H1 (cell line): ENCODE measurements at regions not wholly inside any gene's neighbourhood (a gene's known extent, or its start where the extent isn't known, plus 50 kb on each side); places are given as distances from the start of the nearest gene placed in this dataset.

Experiments
- CTCF ChIA-PET: fragments of 300-600 bp; sonication (Branson Sonifier 250); formaldehyde crosslinking; loops from one replicate; lab custom pipeline; 2021; ENCODE audit not compliant: partially characterized antibody; lab: Charles Lee
- POLR2A ChIA-PET: fragments of 300-600 bp; sonication (Branson Sonifier 250); formaldehyde crosslinking; loops from one replicate; lab custom pipeline; 2021; ENCODE audit warnings: inconsistent platforms; ENCODE audit not compliant: partially characterized antibody; lab: Charles Lee
- DNase-seq, 2 experiments: peaks; one replicate each; pipeline versions ENCODE4 v3.0.0 to v3.0.0-alpha.2; 2010 to 2022; ENCODE audit warnings: low spot score in 2 of 2, low read depth in 1 of 2, mixed read lengths in 1 of 2
- FAIRE-seq: peaks from 2 replicates; lab custom pipeline; 2011; peaks lifted over from hg19 to GRCh38; lab: Jason Lieb, UNC
- H2AFZ ChIP-seq: 2 replicates; pipeline ENCODE4 v1.8.1; 2012; ENCODE audit warnings: low read length, inconsistent platforms
- H2AK5ac ChIP-seq: 2 replicates; pipeline ENCODE4 v1.6.1; 2013; ENCODE audit warnings: low read depth, low read length
- H2BK120ac ChIP-seq: replicated peaks from 2 replicates; pipeline ENCODE3; 2013; ENCODE audit warnings: low read depth, low read length, inconsistent platforms
- H2BK12ac ChIP-seq: 2 replicates; pipeline ENCODE4 v1.6.1; 2013; ENCODE audit warnings: low read depth, low read length
- H2BK15ac ChIP-seq: 2 replicates; pipeline ENCODE4 v1.6.1; 2013; ENCODE audit warnings: low read length
- H2BK20ac ChIP-seq: 2 replicates; pipeline ENCODE4 v1.6.1; 2013; ENCODE audit warnings: low read length
- H2BK5ac ChIP-seq: 2 replicates; pipeline ENCODE4 v1.6.1; 2013; ENCODE audit warnings: low read depth, low read length
- H3K14ac ChIP-seq: 2 replicates; pipeline ENCODE4 v1.6.1; 2013; ENCODE audit warnings: inconsistent platforms; ENCODE audit not compliant: insufficient read length
- H3K18ac ChIP-seq: 2 replicates; pipeline ENCODE4 v1.6.1; 2013; ENCODE audit warnings: low read length; ENCODE audit errors: extremely low read depth
- H3K23ac ChIP-seq: 2 replicates; pipeline ENCODE4 v1.6.1; 2013; ENCODE audit warnings: inconsistent platforms; ENCODE audit not compliant: insufficient read length
- H3K23me2 ChIP-seq: 2 replicates; pipeline ENCODE4 v1.6.1; 2013; ENCODE audit warnings: low read depth, low read length
- H3K27ac ChIP-seq: 2 replicates; pipeline ENCODE4 v1.6.1; 2011; ENCODE audit warnings: low read depth, low read length, inconsistent platforms
- H3K27me3 ChIP-seq, 4 experiments: replicated peaks in 1 of 4; 1 replicate in 1 of 4; 2 replicates in 3 of 4; pipeline versions ENCODE4 v1.6.1 to v1.8.1; 2011 to 2013; ENCODE audit warnings: low read length in 3 of 4, mild to moderate bottlenecking in 3 of 4, inconsistent platforms in 2 of 4, mixed read lengths in 2 of 4, moderate library complexity in 1 of 4; ENCODE audit not compliant: control insufficient read depth in 3 of 4, insufficient read depth in 3 of 4; ENCODE audit errors: extremely low read depth in 1 of 4
- H3K36me3 ChIP-seq, 4 experiments: 2 replicates each; pipeline versions ENCODE4 v1.6.1 to v1.8.1; 2011 to 2013; ENCODE audit warnings: mild to moderate bottlenecking in 4 of 4, low read length in 3 of 4, moderate library complexity in 2 of 4, control low read depth in 1 of 4, inconsistent platforms in 1 of 4; ENCODE audit not compliant: insufficient read depth in 4 of 4, control insufficient read depth in 2 of 4
- H3K4ac ChIP-seq: replicated peaks from 2 replicates; pipeline ENCODE3; 2013; ENCODE audit warnings: low read length, low read depth, mixed read lengths, inconsistent platforms; ENCODE audit not compliant: insufficient read length
- H3K4me1 ChIP-seq, 4 experiments: replicated peaks in 1 of 4; 1 replicate in 1 of 4; 2 replicates in 3 of 4; pipeline versions ENCODE4 v1.6.1 to v1.8.1; 2011 to 2013; ENCODE audit warnings: low read length in 3 of 4, inconsistent platforms in 2 of 4, mixed read lengths in 1 of 4; ENCODE audit not compliant: insufficient read depth in 4 of 4, control insufficient read depth in 3 of 4
- H3K4me2 ChIP-seq, 2 experiments: 2 replicates each; pipeline versions ENCODE4 v1.6.1 to v1.8.1; 2011 to 2013; ENCODE audit warnings: low read depth in 2 of 2, low read length in 2 of 2, control low read depth in 1 of 2, inconsistent platforms in 1 of 2, mild to moderate bottlenecking in 1 of 2; ENCODE audit not compliant: insufficient read depth in 1 of 2
- H3K4me3 ChIP-seq, 4 experiments: fragments of 200-600, 300-600 bp in 1 of 4; sonication (generic), shearing (Covaris generic), sonication (Bioruptor Twin) in 1 of 4; 2 replicates each; pipeline versions ENCODE4 v1.5.1 to v1.8.1; 2011 to 2016; ENCODE audit warnings: low read length in 4 of 4, low read depth in 3 of 4, control low read depth in 2 of 4, inconsistent platforms in 2 of 4, mild to moderate bottlenecking in 2 of 4, mixed read lengths in 1 of 4, moderate library complexity in 1 of 4; ENCODE audit not compliant: insufficient read depth in 2 of 4; ENCODE audit errors: extremely low read depth in 1 of 4
- H3K56ac ChIP-seq: replicated peaks from 2 replicates; pipeline ENCODE3; 2013; ENCODE audit warnings: low read depth, mild to moderate bottlenecking, mixed read lengths, low read length, inconsistent platforms; ENCODE audit not compliant: insufficient read length
- H3K79me1 ChIP-seq: 2 replicates; pipeline ENCODE4 v1.6.1; 2013; ENCODE audit warnings: low read depth, low read length, control low read depth
- H3K79me2 ChIP-seq, 2 experiments: 2 replicates each; pipeline versions ENCODE4 v1.6.1 to v1.8.1; 2012 to 2013; ENCODE audit warnings: low read length in 2 of 2, mild to moderate bottlenecking in 2 of 2, inconsistent platforms in 1 of 2; ENCODE audit not compliant: insufficient read depth in 2 of 2, control insufficient read depth in 1 of 2
- H3K9ac ChIP-seq, 4 experiments: replicated peaks in 1 of 4; 1 replicate in 1 of 4; 2 replicates in 3 of 4; pipeline versions ENCODE4 v1.6.1 to v1.8.1; 2011 to 2013; ENCODE audit warnings: low read depth in 3 of 4, low read length in 3 of 4, control low read depth in 2 of 4, mild to moderate bottlenecking in 2 of 4, moderate library complexity in 2 of 4, inconsistent platforms in 1 of 4; ENCODE audit errors: extremely low read depth in 1 of 4
- H3K9me3 ChIP-seq, 2 experiments: 2 replicates each; pipeline versions ENCODE4 v1.6.1 to v1.8.1; 2012 to 2013; ENCODE audit warnings: mild to moderate bottlenecking in 2 of 2, moderate library complexity in 2 of 2, control low read depth in 1 of 2, inconsistent platforms in 1 of 2, low read depth in 1 of 2, low read length in 1 of 2, mixed read lengths in 1 of 2; ENCODE audit not compliant: insufficient read depth in 2 of 2
- H4K20me1 ChIP-seq, 2 experiments: replicated peaks in 1 of 2; 2 replicates each; pipeline versions ENCODE3 to v1.8.1; 2011 to 2013; ENCODE audit warnings: inconsistent platforms in 2 of 2, low read length in 2 of 2, mild to moderate bottlenecking in 1 of 2; ENCODE audit not compliant: insufficient read depth in 2 of 2, control insufficient read depth in 1 of 2
- H4K5ac ChIP-seq: 2 replicates; pipeline ENCODE4 v1.6.1; 2013; ENCODE audit warnings: low read length, low read depth, mixed read lengths, inconsistent platforms; ENCODE audit not compliant: insufficient read length
- H4K8ac ChIP-seq: 2 replicates; pipeline ENCODE4 v1.8.0; 2013; ENCODE audit warnings: mild to moderate bottlenecking, moderate library complexity, low read length, inconsistent platforms; ENCODE audit not compliant: insufficient read depth; ENCODE audit errors: extremely low read depth
- H4K91ac ChIP-seq: replicated peaks from 2 replicates; pipeline ENCODE3; 2013; ENCODE audit warnings: low read length, mixed read lengths, inconsistent platforms; ENCODE audit not compliant: insufficient read length
- CBX5 ChIP-seq: fragments of 300-800, 300-1000 bp; sonication (generic); IDR thresholded peaks from 2 replicates; pipeline ENCODE4 v1.7.1; 2016; ENCODE audit warnings: antibody characterized with exemption, low read length, low read depth
- FOSL1 ChIP-seq: IDR thresholded peaks from 2 replicates; pipeline ENCODE4 v1.6.1; 2011; ENCODE audit warnings: mild to moderate bottlenecking, low read depth, low read length, moderate library complexity; ENCODE audit not compliant: insufficient read depth
- GTF2F1 ChIP-seq: IDR thresholded peaks from 2 replicates; pipeline ENCODE4 v1.6.1; 2012; ENCODE audit warnings: low read depth, low read length, improper control_type of control experiment, borderline replicate concordance
- RAD21 ChIP-seq, 2 experiments: IDR thresholded peaks in 1 of 2; conservative IDR thresholded peaks in 1 of 2; 2 replicates each; pipeline ENCODE4 v1.6.1; 2011; ENCODE audit warnings: low read depth in 2 of 2, low read length in 2 of 2, improper control_type of control experiment in 1 of 2, inconsistent platforms in 1 of 2, mild to moderate bottlenecking in 1 of 2, moderate library complexity in 1 of 2
- SIN3A ChIP-seq, 2 experiments: IDR thresholded peaks in 1 of 2; conservative IDR thresholded peaks in 1 of 2; 2 replicates each; pipeline ENCODE4 v1.6.1; 2011 to 2012; ENCODE audit warnings: low read length in 2 of 2, improper control_type of control experiment in 1 of 2, low read depth in 1 of 2, mild to moderate bottlenecking in 1 of 2
- SP4 ChIP-seq: IDR thresholded peaks from 2 replicates; pipeline ENCODE4 v1.6.1; 2012; ENCODE audit warnings: low read length, inconsistent platforms
- TAF1 ChIP-seq: IDR thresholded peaks from 2 replicates; pipeline ENCODE4 v1.6.1; 2011; ENCODE audit warnings: mild to moderate bottlenecking, low read depth, low read length
- WGBS, 2 experiments: shearing (Covaris generic) in 1 of 2; methylation state at CpG; one replicate each; pipeline versions ENCODE4 v1.1.6 to v1.1.7; 2013 to 2015; ENCODE audit warnings: low lambda C conversion rate in 2 of 2, mixed read lengths in 2 of 2, inconsistent platforms in 1 of 2, low coverage in 1 of 2, missing lambda C conversion rate in 1 of 2; ENCODE audit not compliant: insufficient replicate concordance in 2 of 2, insufficient coverage in 1 of 2, insufficient read length in 1 of 2; ENCODE audit errors: extremely low coverage in 1 of 2, missing lambda C conversion rate in 1 of 2; 5-methylcytosine and 5-hydroxymethylcytosine counted together
- TF ChIP-seq, protein P1 (sequence below): IDR thresholded peaks from 2 replicates; pipeline ENCODE4 v1.6.1; 2012; ENCODE audit warnings: low read length, inconsistent platforms

DNA sequence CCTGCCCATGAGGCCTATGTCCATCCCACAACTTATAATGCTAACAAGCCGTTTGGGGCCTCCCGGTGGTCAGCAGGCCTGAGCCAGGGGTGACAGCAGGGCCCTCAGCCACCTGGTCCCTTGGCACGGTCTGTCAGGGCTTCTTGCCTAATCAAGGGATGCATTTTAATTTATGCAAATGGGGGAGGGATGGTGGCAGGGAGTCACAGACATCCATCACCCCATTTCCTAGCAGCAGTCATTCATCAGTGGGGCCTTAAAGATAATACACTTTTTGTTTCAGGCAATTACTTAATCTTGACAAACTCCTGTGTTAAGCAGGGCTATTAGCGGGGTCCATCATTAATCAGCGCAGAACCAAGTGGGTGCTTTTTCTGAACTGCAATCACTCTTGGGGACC lies 174.5 kb downstream of the GLI2 start:
- Histone ChIP-seq H4K8ac (no peak overlapping the region), H2AK5ac (no peak overlapping the region), H4K20me1 (peaks cover 23 to 30% of the 10 kb centered on the region in 2 experiments), H4K5ac (no peak overlapping the region), H3K27ac (no peak overlapping the region), H2BK12ac (no peak overlapping the region), H3K9me3 (no peaks in the 10 kb centered on the region), H3K27me3 (no peaks in the 10 kb centered on the region), H2BK120ac (no peak overlapping the region), H3K14ac (no peak overlapping the region), H3K4me1 (peaks cover 0 to 12% (median 8%) of the 10 kb centered on the region in 4 experiments; a peak in 6 of 7 replicates), H4K91ac (no peak overlapping the region), H3K79me2 (peaks cover 0 to 5% of the 10 kb centered on the region in 2 experiments; a peak in 1 of 4 replicates), H3K56ac (no peak overlapping the region), H3K36me3 (peaks cover 0 to 2% (median 0%) of the 10 kb centered on the region in 4 experiments; a peak in 1 of 8 replicates), H3K23me2 (no peaks in the 10 kb centered on the region), H3K4ac (no peak overlapping the region), H2BK15ac (no peak overlapping the region), H3K18ac (no peak overlapping the region), H3K23ac (no peak overlapping the region), H2AFZ (no peak overlapping the region), H2BK5ac (no peak overlapping the region), H2BK20ac (no peak overlapping the region), H3K79me1 (peaks cover 18% of the 10 kb centered on the region), H3K9ac (no peak overlapping the region), H3K4me3 (no peak overlapping the region), H3K4me2 (no peak overlapping the region)
- DNase-seq (no peak), FAIRE-seq (no peak)
- TF ChIP-seq CBX5 (no peak), GTF2F1 (no peak), TAF1 (no peak), RAD21 (IDR thresholded peaks at IDR 0.05 in 1 of 2, conservative IDR thresholded peaks at IDR 0.05 in 1 of 2; ENCODE audit: low read depth in 2 of 2, low read length in 2 of 2) (no peak), SIN3A (conservative IDR thresholded peaks at IDR 0.05 in 1 of 2, IDR thresholded peaks at IDR 0.05 in 1 of 2; ENCODE audit: low read depth in 1 of 2, low read length in 2 of 2) (no peak), FOSL1 (no peak), SP4 (no peak)
- TF ChIP-seq, protein P1, sequence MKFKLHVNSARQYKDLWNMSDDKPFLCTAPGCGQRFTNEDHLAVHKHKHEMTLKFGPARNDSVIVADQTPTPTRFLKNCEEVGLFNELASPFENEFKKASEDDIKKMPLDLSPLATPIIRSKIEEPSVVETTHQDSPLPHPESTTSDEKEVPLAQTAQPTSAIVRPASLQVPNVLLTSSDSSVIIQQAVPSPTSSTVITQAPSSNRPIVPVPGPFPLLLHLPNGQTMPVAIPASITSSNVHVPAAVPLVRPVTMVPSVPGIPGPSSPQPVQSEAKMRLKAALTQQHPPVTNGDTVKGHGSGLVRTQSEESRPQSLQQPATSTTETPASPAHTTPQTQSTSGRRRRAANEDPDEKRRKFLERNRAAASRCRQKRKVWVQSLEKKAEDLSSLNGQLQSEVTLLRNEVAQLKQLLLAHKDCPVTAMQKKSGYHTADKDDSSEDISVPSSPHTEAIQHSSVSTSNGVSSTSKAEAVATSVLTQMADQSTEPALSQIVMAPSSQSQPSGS = no peak
- ChIA-PET CTCF (interaction anchor here (0.6 to 2.7 kb wide), 3 partner anchors 10 to 214 kb away, joined by 3 to 6 read pairs (median 5); no protein-coding TSS in a partner anchor), POLR2A (no interaction called here)
- 88% methylated on average over 5 of the region's 5 CpGs; no CpG with 5 or more reads in 1 of the 2 experiments for WGBS, 2 experiments
